HFF-Myc (cell line): ENCODE measurements at regions not wholly inside any gene's neighbourhood (a gene's known extent, or its start where the extent isn't known, plus 50 kb on each side); places are given as distances from the start of the nearest gene placed in this dataset.
A peak's percentile ranks its signal among the peaks of the same experiment; 100 is the strongest.

Experiments used
- DNase-seq: peaks from one replicate; pipeline ENCODE4 v3.0.0-alpha.2; 2011; ENCODE audit warnings: low read depth; ENCODE audit errors: extremely low read depth
- H3K4me3 ChIP-seq: replicated peaks from 2 replicates; pipeline ENCODE4 v1.5.1; 2011; ENCODE audit warnings: low read depth, mild to moderate bottlenecking, control low read depth, low read length
- CTCF ChIP-seq: IDR thresholded peaks from 2 replicates; pipeline ENCODE4 v1.5.1; 2012; ENCODE audit warnings: mild to moderate bottlenecking, low read depth, low read length, control low read depth; ENCODE audit errors: missing control alignments

GRCh38 chr3:109715707-109716106 is 378.4 kb upstream of the DPPA4 start:
- no peak overlapping the region for H3K4me3 ChIP-seq
- no peak for TF ChIP-seq CTCF
- DNase-seq = no peak

- no peak overlapping the region for H3K4me3 ChIP-seq
- DNase-seq = no peak
- no peak for TF ChIP-seq CTCF
Observed at GRCh38 chr3:109718850-109719249, 381.5 kb upstream of the DPPA4 start.

- no peak for TF ChIP-seq CTCF
- no peak overlapping the region for H3K4me3 ChIP-seq
- no peak for DNase-seq
Observed at GRCh38 chr3:109728861-109729494, 391.6 kb upstream of the DPPA4 start.

GRCh38 chr3:109731639-109732473 is 394.5 kb upstream of the DPPA4 start:
- peak; percentile 72 for TF ChIP-seq CTCF

GRCh38 chr3:109743981-109744380 is 406.6 kb upstream of the DPPA4 start:
- TF ChIP-seq CTCF = no peak
- H3K4me3 ChIP-seq = no peak overlapping the region
- no peak for DNase-seq

More at GRCh38 chr3:109731639-109732473, 394.5 kb upstream of the DPPA4 start:
- H3K4me3 ChIP-seq = no peak overlapping the region
- peak; percentile 29 for DNase-seq

- H3K4me3 ChIP-seq = no peak overlapping the region
- no peak for DNase-seq
- no peak for TF ChIP-seq CTCF
Observed at GRCh38 chr3:109772520-109772919, 435.2 kb upstream of the DPPA4 start.
